HG02610 (cell line): ENCODE measurements at regions not wholly inside any gene's neighbourhood (a gene's known extent, or its start where the extent isn't known, plus 50 kb on each side); places are given as distances from the start of the nearest gene placed in this dataset.

Source experiments
- ATAC-seq: cut with Tn5 transposase; IDR thresholded peaks from one replicate; pipeline ENCODE4 v1.9.1; 2021; ENCODE audit warnings: mild to moderate bottlenecking, moderate library complexity; ENCODE audit not compliant: unreplicated experiment

GRCh38 chrX:68897118-68897945 is 68.5 kb downstream of the EFNB1 start:
- no peak for ATAC-seq

GRCh38 chrX:68896581-68896980 is 67.8 kb downstream of the EFNB1 start:
- no peak for ATAC-seq

GRCh38 chrX:68895778-68896177 is 67.0 kb downstream of the EFNB1 start:
- ATAC-seq: no peak

- no peak for ATAC-seq
These were observed 66.5 kb downstream of the EFNB1 start for GRCh38 chrX:68895341-68895755.

GRCh38 chrX:68894513-68895340 is 65.9 kb downstream of the EFNB1 start:
- ATAC-seq: no peak

- ATAC-seq: no peak
These were observed 65.3 kb downstream of the EFNB1 start for GRCh38 chrX:68894142-68894512.

GRCh38 chrX:68892651-68893050 is 63.8 kb downstream of the EFNB1 start:
- ATAC-seq: no peak

GRCh38 chrX:68892134-68892533 is 63.3 kb downstream of the EFNB1 start:
- ATAC-seq: no peak
